DMS79 (cell line): ENCODE measurements at regions not wholly inside any gene's neighbourhood (a gene's known extent, or its start where the extent isn't known, plus 50 kb on each side); places are given as distances from the start of the nearest gene placed in this dataset.
"Not testable (repeated sequence)": the region's sequence is repeated elsewhere in the genome, so short reads cannot be mapped to it uniquely, and the experiment has no call there.

Source experiments
- DNase-seq: peaks from one replicate; lab custom pipeline; 2025; lab: John Stamatoyannopoulos, UW

DNA sequence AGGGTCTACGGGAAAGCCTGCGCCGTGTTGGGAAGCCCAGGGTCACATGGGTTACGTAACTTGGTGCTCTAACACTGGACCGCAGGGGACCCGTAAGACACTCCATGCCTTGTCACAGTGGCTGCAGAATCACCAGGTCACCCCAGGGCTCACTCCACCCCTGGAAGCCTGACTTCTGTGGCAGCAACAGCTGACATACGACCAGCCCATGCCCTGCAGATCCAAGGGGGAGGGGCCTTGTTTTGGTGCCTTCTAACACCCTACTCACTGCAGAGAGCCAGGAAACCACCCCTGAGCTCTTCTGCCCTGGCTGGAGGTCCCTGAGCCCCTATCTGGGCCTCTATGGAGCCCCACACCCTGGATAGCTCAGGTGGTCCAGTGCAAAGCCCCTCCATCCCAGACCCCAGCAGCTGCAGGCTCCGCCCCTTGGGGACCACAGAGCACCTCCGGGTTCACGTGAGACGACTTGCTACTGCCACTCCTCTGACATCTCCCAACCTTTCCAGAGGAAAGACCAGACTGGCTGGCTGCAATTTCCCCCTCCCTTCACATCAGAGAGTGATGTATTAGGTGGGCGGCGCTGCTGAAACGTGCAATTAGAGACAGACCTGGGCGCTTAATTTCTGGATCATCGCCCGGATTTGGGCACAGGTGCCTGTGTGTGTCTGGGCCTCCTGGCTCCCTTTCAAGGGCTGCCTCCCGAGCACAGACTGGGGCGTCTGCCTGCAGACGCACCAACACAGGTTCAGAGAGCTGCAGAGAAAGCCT, 296.6 kb upstream of the SFSWAP start:
- not testable (repeated sequence) for DNase-seq

- DNase-seq = no peak
Observed at GRCh38 chr12:131415781-131416180, 295.1 kb upstream of the SFSWAP start.

GRCh38 chr12:131418121-131418520, 292.8 kb upstream of the SFSWAP start:
- DNase-seq = no peak

- DNase-seq = no peak
Observed at GRCh38 chr12:131418884-131419283, 292.0 kb upstream of the SFSWAP start.

- DNase-seq = no peak
Observed at GRCh38 chr12:131420867-131421447, 289.9 kb upstream of the SFSWAP start.

DNA sequence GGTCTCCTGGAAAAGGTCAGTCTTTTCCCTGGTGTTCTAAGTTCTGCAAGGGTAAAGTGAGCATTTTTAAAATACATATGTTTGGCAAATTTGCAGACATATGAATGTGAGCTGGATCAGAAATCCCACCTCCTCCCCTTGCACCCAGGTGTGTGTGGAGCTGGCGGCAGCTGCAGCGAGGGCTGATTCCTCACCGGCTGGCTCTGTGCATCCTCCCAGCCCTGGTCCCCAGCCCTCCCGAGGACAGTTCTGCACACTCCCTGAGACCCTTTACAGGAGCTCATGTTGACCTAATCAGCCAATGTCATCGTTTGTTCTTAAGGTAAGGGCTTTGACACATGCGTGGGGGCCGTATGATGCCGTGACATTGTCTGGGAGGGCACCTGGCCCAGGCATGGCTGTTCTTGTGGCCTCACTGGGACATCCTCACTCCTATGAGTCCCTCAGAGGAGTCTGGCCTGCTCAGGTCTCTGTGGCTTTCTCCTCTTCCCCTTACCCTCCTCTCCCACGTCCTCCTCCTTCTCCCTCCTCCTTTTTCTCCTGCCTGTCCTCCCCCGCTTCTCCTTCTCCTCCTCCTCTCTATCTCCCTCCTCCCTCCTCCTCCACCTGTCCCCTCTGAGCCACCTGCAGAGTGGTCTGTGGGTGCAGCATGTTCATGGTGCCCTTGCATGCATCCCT, 289.2 kb upstream of the SFSWAP start:
- no peak for DNase-seq

GRCh38 chr12:131422187-131422520, 288.7 kb upstream of the SFSWAP start:
- no peak for DNase-seq

DNA sequence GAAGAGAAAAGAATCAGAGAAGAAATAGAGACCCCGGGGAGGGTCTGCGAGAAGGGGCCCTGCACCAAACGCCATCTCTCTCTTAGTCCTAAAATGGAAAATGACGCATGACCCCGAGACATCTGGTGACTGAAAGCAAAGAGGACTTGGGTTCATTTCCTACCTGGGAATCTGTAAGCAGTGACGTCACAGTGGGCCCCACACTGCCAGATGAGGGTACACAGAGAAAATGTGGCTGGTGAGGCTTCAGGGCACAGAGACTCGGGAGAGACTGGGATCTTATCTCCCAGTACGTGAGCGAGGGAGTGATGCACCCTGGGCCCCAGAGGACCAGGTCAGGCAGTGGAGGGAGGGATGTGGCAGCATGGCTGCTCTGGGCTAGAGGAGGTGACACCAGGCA, 288.1 kb upstream of the SFSWAP start:
- no peak for DNase-seq

DNA sequence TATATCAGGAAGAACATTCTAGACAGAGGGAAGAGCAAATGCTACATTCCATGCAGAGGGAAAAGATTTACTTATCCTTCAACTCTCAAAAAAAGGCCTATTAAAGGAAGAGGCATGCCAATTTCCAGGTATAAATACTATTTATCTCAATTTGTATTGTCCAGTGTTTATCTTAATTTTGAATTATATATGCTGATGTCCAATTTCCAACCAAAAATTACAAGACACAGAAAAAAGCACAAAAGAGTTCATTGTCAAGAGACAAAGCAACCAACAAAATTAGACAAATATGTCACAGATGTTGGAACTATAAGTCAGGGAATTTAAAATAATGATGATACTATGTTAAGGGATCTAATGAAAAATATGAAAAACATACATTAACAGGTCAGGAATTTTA, 286.6 kb upstream of the SFSWAP start:
- DNase-seq = no peak

- no peak for DNase-seq
Observed at GRCh38 chr12:131425112-131426075, 285.5 kb upstream of the SFSWAP start.

GRCh38 chr12:131428091-131428685, 282.7 kb upstream of the SFSWAP start:
- no peak for DNase-seq

GRCh38 chr12:131429221-131429620, 281.7 kb upstream of the SFSWAP start:
- not testable (repeated sequence) for DNase-seq

- not testable (repeated sequence) for DNase-seq
Observed at GRCh38 chr12:131429697-131430096, 281.2 kb upstream of the SFSWAP start.

DNA sequence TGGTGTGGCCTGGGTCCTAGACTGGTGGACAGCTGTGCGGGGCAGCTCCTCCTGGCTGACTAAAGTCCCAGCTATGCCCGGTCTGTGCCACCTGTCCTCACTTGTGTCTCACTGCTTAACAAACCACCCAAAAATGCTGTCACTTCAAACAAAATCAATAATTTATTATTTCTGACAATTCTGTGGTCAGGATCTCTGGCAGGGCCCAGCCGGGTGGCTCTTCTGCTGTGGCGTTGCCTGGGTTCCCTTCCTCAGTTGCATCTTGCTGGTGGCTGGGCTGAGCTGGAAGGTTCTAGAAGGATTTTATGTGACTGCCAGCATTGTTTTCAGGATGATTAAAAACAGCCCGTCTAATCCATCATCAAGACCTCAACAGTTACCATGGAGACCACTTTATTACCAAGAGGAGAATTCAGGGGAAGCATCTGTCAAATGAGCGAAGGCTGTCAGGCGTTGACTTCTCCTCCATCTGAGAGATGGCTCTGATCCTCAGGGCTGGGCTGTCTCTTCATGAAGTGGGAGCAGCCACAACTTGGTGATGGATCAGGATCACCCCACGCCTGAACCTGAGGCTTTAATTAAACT, 280.6 kb upstream of the SFSWAP start:
- no peak for DNase-seq

GRCh38 chr12:131431126-131431655, 279.7 kb upstream of the SFSWAP start:
- not testable (repeated sequence) for DNase-seq

DNA sequence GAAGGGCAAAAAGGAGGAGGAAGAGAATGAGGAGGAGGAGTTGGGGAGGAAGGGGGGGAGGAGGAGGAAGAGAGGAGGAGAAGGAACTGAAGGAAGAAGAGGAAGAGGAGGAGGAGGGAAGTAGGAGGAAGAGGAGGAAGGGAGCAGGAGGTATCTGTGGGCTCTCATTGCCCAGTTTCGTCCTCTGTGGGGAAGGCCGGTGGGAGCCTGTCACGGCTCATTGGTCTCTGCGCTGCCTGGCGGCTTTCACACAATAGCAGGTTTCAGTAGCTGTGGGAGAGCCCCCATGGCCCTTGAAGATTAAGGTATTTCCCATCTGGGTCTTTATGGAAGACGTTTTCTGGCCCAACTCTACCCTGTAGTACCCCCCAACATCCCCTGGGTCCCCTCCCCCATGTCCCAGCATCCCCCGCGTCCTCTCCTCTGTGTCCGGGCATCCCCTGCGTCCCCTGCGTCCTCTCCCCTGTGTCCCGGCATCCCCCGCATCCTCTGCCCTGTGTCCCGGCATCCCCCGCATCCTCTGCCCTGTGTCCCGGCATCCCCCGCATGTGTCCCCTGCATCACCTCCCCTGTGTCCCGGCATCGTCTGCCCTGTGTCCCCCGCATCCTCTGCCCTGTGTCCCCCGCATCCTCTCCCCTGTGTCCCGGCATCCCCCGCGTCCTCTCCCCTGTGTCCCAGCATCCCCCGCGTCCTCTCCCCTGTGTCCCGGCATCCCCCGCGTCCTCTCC, 278.2 kb upstream of the SFSWAP start:
- no peak for DNase-seq

GRCh38 chr12:131434208-131435125, 276.4 kb upstream of the SFSWAP start:
- DNase-seq = no peak

DNA sequence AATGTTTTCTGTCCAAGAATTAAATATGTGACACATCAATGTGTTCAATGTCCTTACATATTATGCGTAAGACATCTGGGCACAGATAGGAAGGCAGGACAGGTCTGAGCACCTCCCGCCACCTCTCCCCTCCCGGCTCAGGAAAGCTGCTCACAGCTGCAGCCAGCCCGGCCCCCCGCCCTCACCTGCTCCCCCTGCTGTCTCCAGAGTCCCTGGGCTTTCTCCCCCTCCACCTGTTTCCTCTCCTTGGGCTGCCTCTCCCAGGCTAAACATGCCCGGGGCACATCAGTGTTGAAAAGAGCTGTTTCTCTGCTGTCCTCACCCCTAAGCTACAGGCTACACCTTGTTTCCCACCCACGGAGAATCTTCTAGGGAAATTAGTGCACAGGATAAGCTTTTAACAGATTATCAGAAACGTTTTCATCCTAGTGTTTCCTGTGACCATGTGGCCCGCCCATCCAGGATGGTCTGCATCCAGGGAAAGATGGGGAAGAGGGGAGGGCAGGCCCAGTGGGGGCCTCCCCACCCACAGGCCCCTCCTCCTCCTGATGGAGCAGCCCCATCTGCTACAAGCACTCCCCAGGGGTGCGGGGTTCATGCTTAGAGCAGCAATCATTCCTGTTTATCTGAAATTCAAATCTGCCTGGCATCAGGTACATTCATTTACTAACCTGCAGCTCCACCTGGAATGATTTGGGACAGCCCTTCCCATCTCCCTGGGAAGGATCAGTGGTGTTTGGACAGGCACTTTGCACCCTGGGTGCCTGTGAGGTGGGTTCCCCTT, 273.8 kb upstream of the SFSWAP start:
- DNase-seq = no peak
